Thyroid gland (tissue), 4 donors: ENCODE measurements at regions not wholly inside any gene's neighbourhood (a gene's known extent, or its start where the extent isn't known, plus 50 kb on each side); places are given as distances from the start of the nearest gene placed in this dataset.

ENCODE experiments used
- CTCF ChIP-seq, 6 experiments: fragments of 200-600 bp in 3 of 6; fragments of 450-650 bp in 3 of 6; sonication (generic) in 3 of 6; IDR thresholded peaks; one replicate each; pipeline ENCODE4 v1.5.1; 2016 to 2019; ENCODE audit warnings: antibody characterized with exemption in 6 of 6, mild to moderate bottlenecking in 2 of 6, inconsistent platforms in 1 of 6, moderate library complexity in 1 of 6
- POLR2A ChIP-seq, 2 donors: fragments of 450-650 bp; IDR thresholded peaks; one replicate each; pipeline ENCODE4 v1.6.1; 2017; ENCODE audit warnings: antibody characterized with exemption in 2 of 2, mild to moderate bottlenecking in 2 of 2, moderate library complexity in 1 of 2

GRCh38 chr5:86526811-86527348 is 90.9 kb upstream of the COX7C start:
- TF ChIP-seq CTCF (IDR thresholded peaks at IDR 0.05) (no peak), POLR2A (IDR thresholded peaks at IDR 0.05) (no peak)
